Transverse colon (tissue), 3 donors: ENCODE measurements at regions not wholly inside any gene's neighbourhood (a gene's known extent, or its start where the extent isn't known, plus 50 kb on each side); places are given as distances from the start of the nearest gene placed in this dataset.

ENCODE experiments used
- EP300 ChIP-seq: sonication (generic); formaldehyde crosslinking; IDR thresholded peaks from one replicate; pipeline ENCODE4 v1.6.1; 2017; ENCODE audit warnings: antibody characterized with exemption, low read depth
- POLR2A ChIP-seq: fragments of 450-650 bp; IDR thresholded peaks from one replicate; pipeline ENCODE4 v1.6.1; 2016; ENCODE audit warnings: antibody characterized with exemption, mild to moderate bottlenecking, moderate library complexity
- TF ChIP-seq, protein P1 (sequence below), 5 experiments: fragments of 200-600 bp in 3 of 5; fragments of 450-650 bp in 2 of 5; sonication (generic) in 3 of 5; IDR thresholded peaks; 1 replicate in 2 of 5; 2 replicates in 3 of 5; pipeline ENCODE4 v1.5.1; 2016 to 2017; ENCODE audit warnings: antibody characterized with exemption in 5 of 5, inconsistent platforms in 3 of 5, mild to moderate bottlenecking in 2 of 5, moderate library complexity in 1 of 5

GRCh38 chr4:15376594-15376993 is 51.2 kb upstream of the C1QTNF7 start:
- no peak for TF ChIP-seq POLR2A
- TF ChIP-seq, protein P1, sequence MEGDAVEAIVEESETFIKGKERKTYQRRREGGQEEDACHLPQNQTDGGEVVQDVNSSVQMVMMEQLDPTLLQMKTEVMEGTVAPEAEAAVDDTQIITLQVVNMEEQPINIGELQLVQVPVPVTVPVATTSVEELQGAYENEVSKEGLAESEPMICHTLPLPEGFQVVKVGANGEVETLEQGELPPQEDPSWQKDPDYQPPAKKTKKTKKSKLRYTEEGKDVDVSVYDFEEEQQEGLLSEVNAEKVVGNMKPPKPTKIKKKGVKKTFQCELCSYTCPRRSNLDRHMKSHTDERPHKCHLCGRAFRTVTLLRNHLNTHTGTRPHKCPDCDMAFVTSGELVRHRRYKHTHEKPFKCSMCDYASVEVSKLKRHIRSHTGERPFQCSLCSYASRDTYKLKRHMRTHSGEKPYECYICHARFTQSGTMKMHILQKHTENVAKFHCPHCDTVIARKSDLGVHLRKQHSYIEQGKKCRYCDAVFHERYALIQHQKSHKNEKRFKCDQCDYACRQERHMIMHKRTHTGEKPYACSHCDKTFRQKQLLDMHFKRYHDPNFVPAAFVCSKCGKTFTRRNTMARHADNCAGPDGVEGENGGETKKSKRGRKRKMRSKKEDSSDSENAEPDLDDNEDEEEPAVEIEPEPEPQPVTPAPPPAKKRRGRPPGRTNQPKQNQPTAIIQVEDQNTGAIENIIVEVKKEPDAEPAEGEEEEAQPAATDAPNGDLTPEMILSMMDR (IDR thresholded peaks at IDR 0.05), result no peak
- no peak for TF ChIP-seq EP300
